OCI-LY3 (cell line): ENCODE measurements at regions not wholly inside any gene's neighbourhood (a gene's known extent, or its start where the extent isn't known, plus 50 kb on each side); places are given as distances from the start of the nearest gene placed in this dataset.

Source experiments
- CTCF ChIP-seq: fragments of 200-600, 300-600 bp; sonication (generic); IDR thresholded peaks from 2 replicates; pipeline ENCODE4 v1.5.1; 2014; ENCODE audit warnings: antibody characterized with exemption, low read length, low read depth
- EZH2phosphoT487 ChIP-seq: fragments of 200-600 bp; shearing (Covaris generic); IDR thresholded peaks from 2 replicates; pipeline ENCODE4 v1.6.1; 2018; ENCODE audit warnings: antibody characterized with exemption, mixed run types, low read depth

DNA sequence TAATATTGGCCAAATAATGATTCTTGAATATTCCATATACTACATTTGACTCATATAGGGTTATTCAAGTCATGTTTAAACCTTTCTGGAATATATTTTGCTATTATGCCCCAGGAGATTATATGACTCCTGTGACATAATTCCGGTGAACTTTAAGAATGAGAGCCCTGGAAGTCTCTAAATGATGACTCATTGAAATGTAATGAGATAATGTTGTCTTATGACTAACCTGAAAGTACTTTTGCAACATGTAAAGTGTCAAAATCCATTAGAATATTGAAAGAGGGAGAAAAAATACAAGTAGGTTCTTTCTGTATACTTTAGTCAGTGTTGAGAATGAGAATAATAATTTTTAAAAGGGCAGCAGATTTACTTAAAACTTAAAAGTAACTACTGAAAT lies 830.4 kb downstream of the MAT2B start:
- TF ChIP-seq CTCF (no peak), EZH2phosphoT487 (no peak)
